OCI-LY3 (cell line): ENCODE measurements at regions not wholly inside any gene's neighbourhood (a gene's known extent, or its start where the extent isn't known, plus 50 kb on each side); places are given as distances from the start of the nearest gene placed in this dataset.

Experiments
- CTCF ChIP-seq: fragments of 200-600, 300-600 bp; sonication (generic); IDR thresholded peaks from 2 replicates; pipeline ENCODE4 v1.5.1; 2014; ENCODE audit warnings: antibody characterized with exemption, low read length, low read depth
- EZH2phosphoT487 ChIP-seq: fragments of 200-600 bp; shearing (Covaris generic); IDR thresholded peaks from 2 replicates; pipeline ENCODE4 v1.6.1; 2018; ENCODE audit warnings: antibody characterized with exemption, mixed run types, low read depth

DNA sequence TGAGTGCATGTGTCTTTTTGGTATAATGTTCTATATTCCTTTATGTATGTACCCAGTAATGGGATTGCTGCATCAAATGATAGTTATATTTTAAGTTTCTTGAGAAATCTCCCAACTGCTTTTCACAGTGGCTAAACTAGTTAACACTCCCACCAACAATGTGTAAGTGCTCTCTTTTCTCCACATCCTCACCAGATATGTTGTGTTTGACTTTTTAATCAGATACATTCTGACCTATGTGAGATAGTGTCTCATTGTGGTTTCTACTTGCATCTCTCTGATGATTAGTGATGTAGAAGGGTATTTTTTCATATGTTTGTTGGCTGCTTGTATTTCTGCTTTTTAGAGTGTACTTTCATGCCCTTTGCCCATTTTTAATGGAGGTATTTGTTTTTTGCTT lies 62.8 kb upstream of the ALG10B start:
- TF ChIP-seq CTCF (no peak), EZH2phosphoT487 (no peak)
